Endothelial cell of umbilical vein (primary cell): ENCODE measurements at regions not wholly inside any gene's neighbourhood (a gene's known extent, or its start where the extent isn't known, plus 50 kb on each side); places are given as distances from the start of the nearest gene placed in this dataset.

ENCODE experiments used
- CTCF ChIP-seq, 2 donors: IDR thresholded peaks; 1 replicate in 1 of 2; 2 replicates in 1 of 2; pipeline ENCODE4 v1.5.1; 2011; ENCODE audit warnings: low read length in 2 of 2, mild to moderate bottlenecking in 2 of 2, moderate library complexity in 2 of 2, control low read depth in 1 of 2, inconsistent platforms in 1 of 2, low read depth in 1 of 2; ENCODE audit not compliant: insufficient read depth in 1 of 2; ENCODE audit errors: extremely low read depth in 1 of 2
- EZH2 ChIP-seq: IDR thresholded peaks from 2 replicates; pipeline ENCODE4 v1.6.1; 2012; ENCODE audit warnings: borderline replicate concordance, low read depth, mild to moderate bottlenecking, moderate library complexity, low read length, inconsistent platforms; ENCODE audit not compliant: severe bottlenecking
- GATA2 ChIP-seq: IDR thresholded peaks from 2 replicates; pipeline ENCODE4 v1.7.0; 2011; ENCODE audit warnings: low read depth, mild to moderate bottlenecking, moderate library complexity, mixed read lengths, low read length; ENCODE audit not compliant: insufficient read length, insufficient read depth
- JUN ChIP-seq: IDR thresholded peaks from 2 replicates; pipeline ENCODE4 v1.6.1; 2011; ENCODE audit warnings: borderline replicate concordance, low read depth; ENCODE audit not compliant: insufficient read length, insufficient read depth
- MAX ChIP-seq: IDR thresholded peaks from 2 replicates; pipeline ENCODE4 v1.6.1; 2011; ENCODE audit not compliant: insufficient read depth, insufficient read length
- MYC ChIP-seq: IDR thresholded peaks from one replicate; pipeline ENCODE4 v1.6.1; 2011; ENCODE audit warnings: mild to moderate bottlenecking, low read depth, low read length
- POLR2A ChIP-seq: IDR thresholded peaks from 2 replicates; pipeline ENCODE4 v1.6.1; 2012; ENCODE audit warnings: low read depth, mild to moderate bottlenecking, control low read depth, low read length
- POLR2AphosphoS5 ChIP-seq: IDR thresholded peaks from 2 replicates; pipeline ENCODE4 v1.6.1; 2012; ENCODE audit warnings: low read depth, mild to moderate bottlenecking, control low read depth, low read length, moderate library complexity; ENCODE audit not compliant: insufficient read depth

GRCh38 chr20:20972490-20972889 is 133.7 kb downstream of the LINC00237 start:
- TF ChIP-seq POLR2A = no peak
- TF ChIP-seq CTCF (IDR thresholded peaks at IDR 0.05; ENCODE audit: extremely low read depth in 1 of 2, insufficient read depth in 1 of 2, low read depth in 1 of 2, low read length in 2 of 2) = no peak
- TF ChIP-seq EZH2 = no peak
- no peak for TF ChIP-seq POLR2AphosphoS5
- no peak for TF ChIP-seq MAX
- TF ChIP-seq GATA2 = no peak
- no peak for TF ChIP-seq JUN
- no peak for TF ChIP-seq MYC
